ENCODE measurements at regions not wholly inside any gene's neighbourhood (a gene's known extent, or its start where the extent isn't known, plus 50 kb on each side); places are given as distances from the start of the nearest gene placed in this dataset.
"Not testable (repeated sequence)": the region's sequence is repeated elsewhere in the genome, so short reads cannot be mapped to it uniquely, and the experiment has no call there.

GRCh38 chr14:95597784-95598211, 62.9 kb downstream of the GLRX5 start:
- no peak for DNase-seq

GRCh38 chr14:95601650-95602049, 66.8 kb downstream of the GLRX5 start:
- no peak for DNase-seq

- no peak for DNase-seq
These were observed 68.6 kb downstream of the GLRX5 start for GRCh38 chr14:95603415-95603814.

- no peak for DNase-seq
These were observed 71.4 kb downstream of the GLRX5 start for GRCh38 chr14:95606266-95606665.

GRCh38 chr14:95608637-95609235, 73.9 kb downstream of the GLRX5 start:
- no peak for DNase-seq

GRCh38 chr14:95609398-95609990, 74.6 kb downstream of the GLRX5 start:
- DNase-seq: no peak

GRCh38 chr14:95611293-95611880, 74.8 kb upstream of the TCL1B start:
- no peak for DNase-seq

- DNase-seq: no peak
These were observed 71.9 kb upstream of the TCL1B start for GRCh38 chr14:95614349-95614748.

GRCh38 chr14:95616745-95617144, 69.5 kb upstream of the TCL1B start:
- no peak for DNase-seq

- no peak for DNase-seq
These were observed 66.3 kb upstream of the TCL1B start for GRCh38 chr14:95619785-95620417.

GRCh38 chr14:95620659-95621059, 65.6 kb upstream of the TCL1B start:
- peak in 1 of 2 donors; percentile 23 for DNase-seq

GRCh38 chr14:95623195-95623594, 63.0 kb upstream of the TCL1B start:
- no peak for DNase-seq

GRCh38 chr14:95625710-95626109, 60.5 kb upstream of the TCL1B start:
- DNase-seq: not testable (repeated sequence)

GRCh38 chr14:95635051-95635450, 51.2 kb upstream of the TCL1B start:
- DNase-seq: no peak

Measured in CD4-positive, alpha-beta T cell treated with Interferon alpha-2 for 1 hour (primary cell).